GM19468 (cell line): ENCODE measurements at regions not wholly inside any gene's neighbourhood (a gene's known extent, or its start where the extent isn't known, plus 50 kb on each side); places are given as distances from the start of the nearest gene placed in this dataset.

Experiments used
- ATAC-seq: cut with Tn5 transposase; IDR thresholded peaks from one replicate; pipeline ENCODE4 v1.9.1; 2021; ENCODE audit warnings: mild to moderate bottlenecking, moderate library complexity, moderate number of reproducible peaks; ENCODE audit not compliant: unreplicated experiment; ENCODE audit errors: extremely low read depth

DNA sequence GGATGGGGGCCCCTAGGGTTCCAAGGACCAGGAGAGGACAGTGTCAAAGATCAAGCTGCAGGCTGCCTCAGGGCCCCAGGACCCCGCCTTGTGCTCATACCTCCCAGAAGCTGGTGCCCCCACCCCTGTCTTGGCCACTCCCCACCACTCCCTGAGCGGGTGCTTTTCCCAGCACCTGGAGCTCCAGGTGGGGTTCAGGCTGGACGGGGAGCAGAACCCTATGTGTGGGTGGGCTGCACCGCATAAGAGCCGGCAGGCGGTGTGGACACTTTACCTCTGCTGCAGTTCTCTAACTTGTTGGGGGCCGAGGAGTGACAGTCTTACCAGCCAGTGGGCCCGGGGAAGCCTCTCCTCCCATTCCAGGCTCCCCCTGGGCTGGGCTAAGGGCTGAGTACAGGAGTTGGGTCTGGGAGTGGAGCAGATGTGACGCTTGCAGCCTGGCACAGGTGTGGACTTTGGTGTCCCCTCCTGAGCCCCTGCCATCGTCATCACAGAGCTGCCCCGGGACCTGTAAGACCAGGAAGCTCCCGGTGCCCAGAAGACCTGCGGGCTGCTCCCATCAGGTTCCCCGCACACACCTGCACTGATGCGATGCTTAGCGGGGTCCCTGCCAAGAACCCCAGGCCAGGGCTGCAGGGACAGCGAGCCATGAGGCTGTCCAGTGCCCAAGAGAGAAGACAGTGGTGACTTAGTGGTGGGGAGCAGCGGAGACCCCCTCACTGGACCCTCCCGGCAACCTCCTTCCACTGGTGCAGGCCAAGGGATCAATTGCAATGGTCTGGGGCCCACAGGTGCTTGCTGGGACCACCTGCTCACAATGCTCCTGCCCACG lies 674.5 kb downstream of the BRD1 start:
- no peak for ATAC-seq

DNA sequence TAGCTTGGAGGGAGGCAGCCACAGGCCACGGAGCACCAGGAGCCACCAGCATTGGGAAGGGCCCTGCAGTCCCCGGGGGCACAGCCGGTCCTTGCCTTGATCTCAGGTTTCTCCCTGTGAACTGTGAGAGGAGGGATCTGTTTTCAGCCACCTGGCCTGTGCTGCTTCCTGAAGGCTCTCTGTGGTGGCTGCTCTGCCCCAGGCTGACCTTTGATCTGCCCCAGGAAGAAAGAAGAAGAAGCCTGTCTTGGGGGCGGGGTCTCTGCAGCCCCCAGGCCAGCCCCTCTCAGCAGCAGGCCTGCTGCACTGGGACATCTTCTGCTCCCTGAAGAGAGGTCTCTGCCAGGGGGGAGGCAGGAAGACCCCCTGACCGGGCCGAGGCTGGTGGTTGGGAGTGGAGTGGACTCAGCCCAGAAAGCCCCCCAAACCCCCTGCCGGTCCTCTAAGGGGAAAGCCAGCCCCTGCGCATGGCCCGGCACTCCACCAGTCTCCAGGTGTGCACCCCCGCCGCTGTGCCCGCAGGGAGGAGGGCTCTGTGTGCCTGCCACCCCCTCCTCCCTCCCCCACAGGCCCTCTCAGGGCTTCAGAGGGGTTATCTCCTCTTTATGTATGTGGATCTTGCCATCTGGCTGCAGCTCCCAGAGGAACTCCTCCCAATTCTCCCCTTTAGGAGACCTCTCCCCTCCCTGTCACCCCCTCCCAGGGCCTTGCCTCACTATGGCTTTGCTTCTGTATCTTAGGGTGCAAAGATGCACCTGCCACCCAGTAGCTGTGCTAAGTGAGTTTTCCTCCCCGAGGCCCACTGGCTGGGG lies 675.3 kb downstream of the BRD1 start:
- no peak for ATAC-seq

DNA sequence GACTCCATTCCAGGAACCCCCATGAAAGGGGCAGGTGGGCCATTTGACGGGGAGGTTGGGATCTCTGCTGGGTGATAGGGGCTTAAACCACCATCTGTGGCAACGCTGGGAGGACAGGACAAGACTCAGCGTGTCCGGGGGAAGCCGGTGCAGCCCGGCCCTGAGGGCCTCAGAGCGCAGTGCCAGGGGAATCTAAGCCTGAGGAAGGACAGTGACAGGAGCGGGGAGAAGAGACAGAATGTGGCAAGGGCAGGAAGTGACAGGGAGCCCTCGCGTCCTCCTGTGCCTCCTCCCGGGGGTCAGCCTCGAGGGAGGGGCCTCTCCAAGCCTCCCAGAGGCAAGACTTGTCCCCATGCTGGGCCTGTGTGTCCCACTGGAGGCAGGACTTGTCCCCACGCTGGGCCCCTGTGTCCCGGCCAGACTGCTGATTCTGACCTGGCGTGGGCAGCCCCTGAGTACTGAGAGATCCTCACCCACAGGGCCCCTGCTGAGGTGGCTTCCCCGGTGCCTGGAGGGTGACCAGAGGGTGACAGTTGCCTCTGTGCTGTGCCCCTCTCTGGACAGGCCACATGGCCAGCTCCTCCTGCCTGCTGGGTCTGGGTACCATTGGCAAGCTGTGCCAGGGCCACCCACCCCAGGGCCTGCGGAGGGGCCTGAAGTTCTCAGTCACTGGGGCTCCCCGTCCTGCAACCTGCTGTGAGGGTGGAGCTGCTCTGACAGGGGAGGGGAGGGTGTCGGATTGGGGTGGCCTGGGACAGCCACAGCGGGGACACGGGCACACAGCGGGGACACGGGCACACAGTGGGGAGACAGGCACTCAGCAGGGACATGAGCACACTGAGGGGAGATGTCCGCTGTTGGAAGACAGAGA lies 676.2 kb downstream of the BRD1 start:
- no peak for ATAC-seq

DNA sequence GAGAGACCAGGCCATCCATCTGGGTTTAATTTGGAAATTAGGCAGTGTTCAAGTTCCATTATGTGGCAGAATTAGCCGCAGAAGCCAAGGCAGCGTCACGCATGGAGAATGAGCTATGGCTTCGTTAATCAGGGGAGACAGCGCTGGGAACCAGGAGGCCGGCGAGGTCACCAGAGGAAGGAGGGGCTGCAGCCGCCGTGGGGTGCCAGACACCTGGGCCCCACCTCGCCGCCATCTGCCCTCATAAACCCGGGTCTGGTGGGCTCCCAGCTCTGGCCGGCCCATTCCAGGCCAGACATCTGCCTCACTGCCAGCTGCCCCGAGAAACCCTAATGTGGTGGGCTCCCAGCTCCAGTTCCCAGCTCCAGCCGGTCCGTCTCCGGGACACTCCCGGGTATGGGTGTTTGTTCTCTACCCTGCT lies 676.9 kb downstream of the BRD1 start:
- no peak for ATAC-seq

DNA sequence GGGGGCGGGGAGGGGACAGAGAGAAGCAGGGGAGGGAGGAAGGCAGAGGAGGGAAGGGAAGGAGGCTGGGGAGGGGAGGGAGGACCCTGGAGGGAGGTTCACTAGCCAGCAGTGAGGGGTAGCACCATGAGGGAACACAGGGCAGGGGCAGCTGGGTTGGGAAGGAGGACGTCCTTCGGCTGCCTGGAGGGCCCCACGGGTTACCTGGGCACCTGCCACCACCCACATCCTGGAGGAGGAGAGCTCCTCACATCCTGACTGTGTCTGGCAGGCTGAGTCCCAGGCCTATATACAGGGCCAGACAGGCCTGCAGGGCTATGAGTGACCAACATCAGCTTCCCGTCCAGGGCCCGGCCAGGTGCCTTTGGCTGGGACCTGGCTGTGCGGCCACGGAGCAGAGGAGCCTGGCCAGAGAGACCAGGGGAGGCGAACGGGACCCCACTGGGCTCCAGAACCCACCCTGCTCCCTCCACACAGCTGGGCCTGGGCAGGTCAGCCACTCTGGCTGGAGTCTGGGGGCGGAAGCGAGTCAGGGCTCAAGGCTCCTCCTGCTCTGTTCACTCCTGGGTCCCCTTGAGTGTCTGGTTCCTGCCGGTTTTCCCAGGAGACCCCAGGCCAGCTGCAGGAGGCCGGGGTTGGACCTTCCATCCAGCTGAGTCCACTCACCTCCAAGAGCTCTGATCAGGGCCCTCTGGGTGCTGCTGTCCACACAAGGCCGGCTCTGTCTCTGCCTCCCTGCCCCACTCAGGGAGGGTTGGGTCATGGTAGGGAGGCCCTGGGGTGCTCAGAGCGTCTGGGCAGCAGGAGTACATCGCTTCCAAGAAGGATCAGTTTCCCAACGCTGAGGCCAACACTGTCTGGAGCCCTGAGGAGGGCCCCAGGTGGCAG lies 677.7 kb downstream of the BRD1 start:
- ATAC-seq, result no peak

DNA sequence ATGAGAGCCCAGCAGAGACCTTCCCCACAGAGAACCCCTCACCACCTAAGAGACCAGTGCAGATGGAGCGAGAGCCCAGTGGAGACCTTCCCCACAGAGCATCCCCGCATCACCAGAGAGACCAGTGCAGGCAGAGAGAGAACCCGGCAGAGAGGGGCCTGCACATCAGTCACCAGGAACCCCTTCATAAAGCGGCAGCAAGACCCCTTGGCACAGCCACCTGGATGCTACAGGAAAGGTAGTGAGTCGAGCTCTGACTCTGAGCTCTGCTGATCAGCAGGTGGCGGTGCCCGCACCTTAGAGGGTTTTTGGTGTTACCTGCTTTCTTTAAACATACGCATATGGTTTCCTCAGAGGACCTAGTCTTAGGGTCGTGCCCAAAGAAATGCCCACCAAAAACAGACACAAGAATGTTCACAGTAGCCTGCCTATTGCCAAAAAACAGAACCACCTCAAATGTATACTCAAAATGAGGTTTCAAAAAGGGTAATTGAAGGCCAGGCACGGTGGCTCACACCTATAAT lies 678.7 kb downstream of the BRD1 start:
- no peak for ATAC-seq

DNA sequence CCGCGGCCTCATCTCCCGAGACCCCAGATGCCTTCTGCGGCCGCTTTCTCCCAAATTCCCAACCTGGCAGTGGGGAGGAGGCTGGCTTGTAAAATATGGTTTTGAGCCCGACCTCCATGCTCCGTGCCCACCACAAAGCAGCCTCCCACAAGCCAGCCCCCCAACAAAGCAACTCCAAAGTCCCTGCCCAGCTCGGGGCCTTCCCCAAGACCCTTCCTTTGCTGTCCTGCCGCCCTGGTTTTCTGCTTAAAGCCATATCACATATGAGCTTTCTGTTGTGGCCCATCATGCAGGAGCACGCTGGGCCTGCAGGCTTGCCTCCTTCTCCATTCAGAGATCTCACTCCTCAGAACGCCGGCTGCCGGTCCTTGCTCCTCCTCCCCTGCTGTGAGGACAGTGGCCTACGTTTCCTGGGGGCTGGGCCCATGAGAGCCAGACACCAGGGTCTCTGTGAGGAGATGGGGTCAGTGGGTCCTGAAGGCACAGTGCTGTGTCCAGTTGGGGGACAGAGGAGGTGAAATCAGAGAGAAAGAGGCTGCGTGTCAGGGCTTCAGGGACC lies 680.0 kb downstream of the BRD1 start:
- ATAC-seq, result no peak

DNA sequence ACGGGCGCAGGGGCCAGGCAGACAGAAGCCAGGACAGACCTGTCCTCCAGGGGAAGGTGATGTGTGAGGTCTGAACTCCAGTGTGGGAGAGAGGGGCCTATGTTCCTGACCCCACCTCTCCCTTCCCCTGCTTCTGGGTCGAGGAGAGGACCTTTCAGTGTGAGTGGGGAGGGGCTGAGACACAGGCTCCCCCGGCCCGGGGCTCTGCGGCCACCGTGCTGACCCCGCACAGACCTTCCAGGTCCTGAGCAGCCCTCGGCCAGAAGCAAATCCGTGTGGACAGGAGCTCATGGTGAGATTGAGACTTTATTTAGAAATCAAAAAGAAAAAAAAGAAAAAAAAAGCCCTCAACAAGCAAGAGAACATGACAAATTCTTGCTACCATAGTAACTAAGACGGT lies 680.5 kb downstream of the BRD1 start:
- ATAC-seq, result no peak

DNA sequence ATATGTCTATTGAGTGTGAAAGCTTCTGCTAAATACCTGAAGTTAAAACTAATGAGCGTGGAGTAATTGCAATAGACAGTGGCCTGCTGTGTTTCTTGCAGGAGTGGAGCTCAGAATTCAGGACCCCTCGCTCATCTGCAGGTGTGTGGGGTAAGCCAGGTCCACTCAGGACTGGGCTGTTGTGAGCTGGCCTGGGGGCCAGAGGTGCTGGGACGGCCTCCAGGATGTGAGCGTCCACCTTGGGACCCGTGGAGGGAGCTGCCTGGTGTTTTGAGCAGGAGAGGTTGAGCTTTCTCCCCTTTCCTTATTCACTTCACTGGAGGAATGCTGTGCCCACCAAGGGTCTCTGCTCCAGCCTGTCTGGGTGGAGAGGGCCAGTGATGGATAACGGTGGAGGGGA lies 681.2 kb downstream of the BRD1 start:
- no peak for ATAC-seq

DNA sequence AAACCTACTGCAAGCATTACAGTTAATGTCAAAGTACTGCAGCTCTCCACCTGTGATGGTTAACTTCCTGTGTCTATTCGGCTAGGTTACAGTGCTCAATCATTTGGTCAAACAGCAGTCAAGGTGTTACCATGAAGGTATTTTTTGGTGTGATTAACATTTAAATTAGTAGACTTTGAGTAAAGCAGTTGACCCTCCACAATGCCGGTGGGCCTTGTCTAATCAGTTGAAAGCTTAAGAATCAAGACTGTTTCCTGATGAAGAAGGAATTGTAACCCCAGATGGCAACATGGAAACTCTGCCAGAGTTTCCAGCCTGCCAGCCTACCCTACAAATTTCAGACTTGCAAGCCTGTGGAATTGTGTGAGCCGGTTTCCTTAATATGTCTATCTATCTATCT lies 683.9 kb downstream of the BRD1 start:
- ATAC-seq, result no peak

DNA sequence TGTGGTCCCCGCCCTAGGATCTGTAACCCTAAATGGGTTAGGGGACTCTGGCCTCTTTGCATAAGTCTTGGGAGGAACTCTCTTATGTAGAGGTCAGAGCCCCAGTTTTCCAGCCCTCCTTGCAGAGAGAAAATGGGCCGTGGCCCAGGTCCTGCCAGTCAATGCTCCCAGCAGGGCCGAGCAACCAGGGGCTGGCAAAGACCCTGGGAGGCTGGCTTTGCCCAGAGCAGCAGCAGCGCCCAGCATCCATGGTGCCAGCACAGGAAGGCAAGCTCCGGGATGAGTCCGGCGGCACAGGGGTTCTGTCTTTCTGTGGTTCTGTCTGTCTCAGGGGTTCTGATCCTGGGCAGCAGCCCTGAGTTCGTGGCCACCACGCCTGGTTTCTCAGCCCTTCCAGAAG lies 684.8 kb downstream of the BRD1 start:
- ATAC-seq, result no peak

DNA sequence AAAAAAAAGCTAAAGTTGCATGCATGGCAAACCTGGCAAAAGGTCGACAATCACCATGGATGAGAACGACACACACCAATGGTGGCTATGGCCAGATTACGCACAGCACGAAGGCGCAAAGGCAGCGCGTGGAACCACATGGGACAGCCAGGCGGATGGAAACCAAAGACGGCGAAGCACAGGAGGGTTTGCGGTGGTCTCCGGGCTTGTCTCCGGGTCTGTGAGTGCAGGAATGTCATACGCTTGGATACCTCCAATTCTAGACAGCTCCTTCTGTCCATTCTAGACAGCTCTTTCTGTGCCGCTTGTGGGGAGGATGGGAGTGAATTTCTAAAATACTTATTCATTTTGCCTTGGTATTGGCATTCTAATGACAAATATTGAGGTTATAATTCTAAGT lies 685.4 kb downstream of the BRD1 start:
- ATAC-seq, result no peak

DNA sequence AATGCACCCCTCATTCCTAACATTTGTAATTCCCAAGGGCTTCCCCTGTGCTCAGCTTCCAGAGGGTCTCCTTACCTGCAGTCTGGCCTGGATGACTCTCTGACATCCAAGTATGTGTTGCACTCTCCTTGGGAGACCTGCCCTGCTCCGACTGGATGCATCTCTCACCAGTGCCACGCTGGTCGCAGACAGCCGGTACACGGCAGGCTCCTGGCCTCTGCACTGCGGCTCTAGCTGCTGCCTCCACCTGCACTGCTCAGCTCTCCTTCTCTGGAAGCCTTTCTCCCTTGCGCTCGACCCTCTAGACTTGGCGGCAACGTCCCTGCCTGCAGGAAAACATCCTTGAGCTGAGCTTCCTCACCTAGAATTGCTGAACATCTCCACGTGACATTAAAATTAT lies 685.9 kb downstream of the BRD1 start:
- no peak for ATAC-seq

DNA sequence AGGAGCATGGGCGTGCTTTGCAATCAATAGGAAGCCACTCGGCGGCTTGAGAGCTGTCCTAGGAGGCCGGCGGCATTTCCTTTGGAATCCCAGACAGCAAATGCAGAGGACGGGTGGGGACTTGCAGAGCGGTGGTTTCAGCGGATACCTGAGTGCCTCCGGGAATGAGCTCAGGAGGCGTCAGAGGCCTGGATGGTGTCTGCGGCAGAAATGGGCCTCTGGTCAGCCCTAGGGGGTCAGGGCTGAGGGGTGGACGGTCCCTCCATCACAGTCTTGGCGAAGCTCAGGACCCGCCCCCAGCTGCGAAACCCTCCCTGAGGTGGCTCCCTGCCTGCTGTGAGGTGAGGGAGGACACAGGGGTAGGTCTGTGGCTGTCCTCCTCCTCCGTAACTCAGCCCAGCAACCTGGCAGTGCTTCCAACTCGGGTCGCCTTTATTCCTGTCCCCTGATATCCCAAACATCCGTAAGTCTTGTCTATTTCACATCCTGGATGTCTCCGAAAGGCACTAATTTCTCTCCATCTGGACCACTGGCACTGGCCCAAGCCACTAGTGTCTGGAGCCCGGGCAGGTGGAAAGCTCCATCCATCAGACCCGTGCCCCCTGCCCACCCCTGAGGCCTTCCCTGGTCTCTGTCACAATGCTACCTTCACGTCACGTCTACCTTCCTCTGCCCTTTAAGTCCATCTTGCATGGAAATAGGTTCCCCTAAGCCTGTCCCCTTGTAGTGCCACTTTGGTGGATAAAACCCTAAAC lies 686.6 kb downstream of the BRD1 start:
- no peak for ATAC-seq

DNA sequence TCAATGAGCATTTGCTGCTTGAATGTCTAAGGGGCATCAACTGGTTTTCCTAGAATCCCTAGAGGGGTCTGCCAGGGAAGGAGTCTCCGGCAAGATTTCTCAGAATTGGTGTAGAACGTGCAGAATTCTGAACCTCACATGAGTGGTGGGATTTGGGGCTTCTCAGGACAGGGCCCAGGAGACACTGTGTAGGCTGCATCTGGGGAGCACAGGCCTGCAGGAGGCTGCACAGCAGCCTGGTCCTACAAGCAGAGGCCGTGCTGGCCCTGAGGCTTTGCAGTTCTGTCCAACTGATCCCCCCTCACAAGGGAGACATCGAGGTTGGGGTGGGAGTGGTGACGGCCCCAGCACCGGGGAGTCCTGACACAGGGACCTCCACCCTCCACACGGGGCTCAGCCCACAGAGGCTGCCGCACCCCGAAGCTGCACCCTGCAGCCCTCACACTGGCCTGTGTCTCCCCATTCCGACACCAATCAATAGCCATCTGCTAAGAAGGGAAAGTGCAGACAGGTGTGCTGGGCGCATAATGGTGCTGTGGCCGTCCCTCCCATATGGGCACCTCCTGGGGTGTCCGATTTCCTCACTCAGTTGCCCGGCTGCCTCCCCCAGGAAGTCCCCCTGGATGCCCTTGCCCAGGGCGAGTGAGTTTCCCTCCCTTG lies 688.1 kb downstream of the BRD1 start:
- no peak for ATAC-seq

DNA sequence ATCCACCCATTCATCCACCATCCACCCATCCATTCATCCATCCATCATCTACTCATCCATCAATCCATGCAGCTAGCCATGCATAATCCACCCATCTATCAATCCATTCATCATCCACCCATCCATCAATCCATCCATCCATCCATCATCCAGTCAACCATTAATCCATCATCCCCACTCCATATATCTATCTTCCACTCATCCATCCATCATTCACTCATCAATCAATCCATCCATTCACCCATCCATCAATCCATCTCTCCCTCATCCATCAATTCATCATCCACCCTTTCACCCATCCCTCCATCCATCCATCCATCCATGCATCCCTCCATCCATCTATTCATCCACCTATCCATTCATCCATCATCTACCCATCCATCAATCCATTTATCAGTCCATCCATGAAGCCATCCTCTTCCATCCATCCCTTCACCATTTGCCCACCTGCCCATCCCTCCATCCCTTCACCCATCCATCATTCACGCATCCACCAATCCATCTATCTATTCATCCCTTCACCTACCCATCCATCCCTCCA lies 689.4 kb downstream of the BRD1 start:
- ATAC-seq, result no peak

DNA sequence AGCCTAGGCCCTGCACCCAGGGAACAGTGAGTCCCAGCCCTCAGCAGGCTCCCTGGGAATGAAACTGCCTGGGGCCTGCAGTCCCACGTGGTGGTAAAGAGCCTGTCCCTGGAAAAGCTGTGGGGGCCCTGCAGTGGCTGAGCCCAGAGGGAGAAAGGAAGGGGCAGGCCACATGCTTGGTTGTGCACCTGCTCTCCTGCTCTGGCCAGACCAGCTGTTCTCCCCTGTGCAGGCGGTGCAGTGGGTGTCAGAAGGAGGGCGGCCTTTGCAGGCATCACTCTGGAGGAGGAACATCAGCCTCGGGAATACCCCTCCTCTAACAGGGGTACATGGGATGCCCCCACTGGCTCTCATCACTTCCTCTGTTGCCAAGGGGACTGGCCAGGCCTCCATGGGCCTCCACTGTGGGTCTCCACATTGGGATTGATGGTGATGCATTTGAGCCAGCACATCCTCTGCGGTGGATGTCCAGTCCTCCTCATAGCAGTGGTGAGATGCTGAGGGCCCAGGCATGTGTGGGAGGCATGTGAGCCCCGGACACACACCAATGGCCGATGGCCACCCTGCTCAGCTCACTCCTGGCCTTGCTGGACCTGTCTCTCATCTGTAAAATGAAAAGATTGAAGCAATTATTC lies 690.4 kb downstream of the BRD1 start:
- ATAC-seq, result no peak
